ENCODE measurements at regions not wholly inside any gene's neighbourhood (a gene's known extent, or its start where the extent isn't known, plus 50 kb on each side); places are given as distances from the start of the nearest gene placed in this dataset.

GRCh38 chr11:95562196-95562921 is 227.2 kb downstream of the FAM76B start:
- no peak for TF ChIP-seq CTCF (IDR thresholded peaks at IDR 0.05; ENCODE audit: borderline replicate concordance, extremely low read depth, insufficient read depth)
- FAIRE-seq (no peak), DNase-seq (peak in 2 of 5 donors; percentile 69 to 73)
- peaks cover 3 to 10% (median 9%) of the 10 kb centered on the region in 3 donors for H3K4me1 ChIP-seq (ENCODE audit: control insufficient read depth in 2 of 3, insufficient read depth in 2 of 3, low read depth in 1 of 3, low read length in 3 of 3)
- no peak overlapping the region for H3K9ac ChIP-seq (ENCODE audit: low read length in 3 of 3)
- no peak overlapping the region for H3K4me3 ChIP-seq (ENCODE audit: low read length in 3 of 3)
- H3K27me3 ChIP-seq (ENCODE audit: control insufficient read depth, insufficient read depth, low read length) = no peaks in the 10 kb centered on the region
- no peak overlapping the region for H3K27ac ChIP-seq (ENCODE audit: low read depth in 2 of 2, low read length in 2 of 2)
- intact Hi-C loops (cut with DNase I) = no loop called here
- no peaks in the 10 kb centered on the region for H3K36me3 ChIP-seq (ENCODE audit: control insufficient read depth in 2 of 3, insufficient read depth in 3 of 3, low read length in 3 of 3)
- no peaks in the 10 kb centered on the region for H3K9me3 ChIP-seq (ENCODE audit: control insufficient read depth in 2 of 3, insufficient read depth in 1 of 3, low read length in 3 of 3)

- no peak for FAIRE-seq
- Histone ChIP-seq H3K36me3 (ENCODE audit: control insufficient read depth in 2 of 3, insufficient read depth in 3 of 3, low read length in 3 of 3) (no peaks in the 10 kb centered on the region), H3K4me3 (ENCODE audit: low read length in 3 of 3) (no peak overlapping the region), H3K27ac (ENCODE audit: low read depth in 2 of 2, low read length in 2 of 2) (no peak overlapping the region), H3K9ac (ENCODE audit: low read length in 3 of 3) (no peak overlapping the region), H3K27me3 (ENCODE audit: control insufficient read depth, insufficient read depth, low read length) (no peaks in the 10 kb centered on the region), H3K9me3 (ENCODE audit: control insufficient read depth in 2 of 3, insufficient read depth in 1 of 3, low read length in 3 of 3) (no peaks in the 10 kb centered on the region), H3K4me1 (ENCODE audit: control insufficient read depth in 2 of 3, insufficient read depth in 2 of 3, low read depth in 1 of 3, low read length in 3 of 3) (peaks cover 0 to 15% (median 3%) of the 10 kb centered on the region in 3 donors)
- peak in 1 of 5 donors; percentile 54 for DNase-seq
- no peak for TF ChIP-seq CTCF (IDR thresholded peaks at IDR 0.05; ENCODE audit: borderline replicate concordance, extremely low read depth, insufficient read depth)
- intact Hi-C loops (cut with DNase I) = no loop called here
These were observed 229.7 kb downstream of the FAM76B start for GRCh38 chr11:95559899-95560298.

GRCh38 chr11:95557376-95557775 is 232.2 kb downstream of the FAM76B start:
- H3K4me1 ChIP-seq (ENCODE audit: control insufficient read depth in 2 of 3, insufficient read depth in 2 of 3, low read depth in 1 of 3, low read length in 3 of 3) = peaks cover 0 to 15% (median 3%) of the 10 kb centered on the region in 3 donors
- no peak overlapping the region for H3K4me3 ChIP-seq (ENCODE audit: low read length in 3 of 3)
- no peaks in the 10 kb centered on the region for H3K36me3 ChIP-seq (ENCODE audit: control insufficient read depth in 2 of 3, insufficient read depth in 3 of 3, low read length in 3 of 3)
- no peak for TF ChIP-seq CTCF (IDR thresholded peaks at IDR 0.05; ENCODE audit: borderline replicate concordance, extremely low read depth, insufficient read depth)
- FAIRE-seq (no peak), DNase-seq (no peak)
- no peaks in the 10 kb centered on the region for H3K9me3 ChIP-seq (ENCODE audit: control insufficient read depth in 2 of 3, insufficient read depth in 1 of 3, low read length in 3 of 3)
- H3K9ac ChIP-seq (ENCODE audit: low read length in 3 of 3) = no peak overlapping the region
- H3K27ac ChIP-seq (ENCODE audit: low read depth in 2 of 2, low read length in 2 of 2) = no peak overlapping the region
- intact Hi-C loops (cut with DNase I) = no loop called here
- no peaks in the 10 kb centered on the region for H3K27me3 ChIP-seq (ENCODE audit: control insufficient read depth, insufficient read depth, low read length)
